ENCODE measurements at regions not wholly inside any gene's neighbourhood (a gene's known extent, or its start where the extent isn't known, plus 50 kb on each side); places are given as distances from the start of the nearest gene placed in this dataset.
"Not testable (repeated sequence)": the region's sequence is repeated elsewhere in the genome, so short reads cannot be mapped to it uniquely, and the experiment has no call there.

DNA sequence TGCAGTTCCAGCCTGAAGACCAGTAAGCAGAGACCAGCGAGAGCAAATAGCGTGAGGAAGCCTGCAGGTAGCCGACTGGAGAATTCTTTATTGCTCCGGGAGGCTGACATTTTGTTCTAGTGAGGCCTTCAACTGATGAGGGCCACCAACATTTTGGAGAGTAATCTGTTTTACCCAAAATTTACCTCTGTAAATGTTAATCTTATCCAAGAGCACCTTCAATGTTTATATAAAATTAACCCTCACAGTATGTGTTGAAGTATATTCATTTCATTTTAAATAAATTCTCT lies 546.4 kb upstream of the SLITRK5 start:
- no peak for DNase-seq

DNA sequence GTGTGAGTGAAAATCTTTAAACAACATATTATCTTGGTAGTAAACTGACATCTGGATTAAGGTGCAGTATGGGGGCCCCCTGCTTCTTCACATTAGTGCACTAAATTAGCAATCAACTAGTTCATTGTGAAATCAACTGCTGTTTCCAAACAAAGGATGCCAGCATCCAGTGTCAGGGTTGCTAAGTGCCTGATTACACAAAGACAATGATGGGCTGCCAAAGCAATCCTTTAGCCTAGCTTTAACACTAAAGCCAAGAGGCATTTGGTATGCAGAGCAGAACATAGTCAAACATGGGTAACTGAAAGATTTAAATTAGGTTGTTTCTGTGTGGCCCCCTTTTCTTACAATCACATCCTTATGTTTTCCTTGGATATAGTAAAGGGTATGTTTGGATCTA lies 543.1 kb upstream of the SLITRK5 start:
- DNase-seq: no peak

DNA sequence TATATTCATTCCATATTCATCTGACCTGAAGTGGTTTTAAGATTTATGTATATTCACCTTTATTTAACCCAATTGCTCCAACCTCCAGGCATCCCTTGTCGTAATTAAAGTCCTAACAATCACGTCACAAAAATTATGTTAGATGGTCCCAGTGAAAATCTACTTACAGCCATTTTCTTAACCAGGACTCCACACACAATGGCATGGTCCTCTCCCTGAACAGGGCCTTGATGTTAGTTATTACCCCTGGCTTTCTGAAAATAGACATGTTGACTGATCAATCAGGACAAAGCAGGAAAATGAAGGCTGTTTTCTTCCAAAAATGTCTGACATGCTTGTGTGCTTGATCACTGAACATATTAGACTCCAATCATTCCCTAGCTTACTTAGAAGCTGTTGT lies 542.7 kb upstream of the SLITRK5 start:
- no peak for DNase-seq

DNA sequence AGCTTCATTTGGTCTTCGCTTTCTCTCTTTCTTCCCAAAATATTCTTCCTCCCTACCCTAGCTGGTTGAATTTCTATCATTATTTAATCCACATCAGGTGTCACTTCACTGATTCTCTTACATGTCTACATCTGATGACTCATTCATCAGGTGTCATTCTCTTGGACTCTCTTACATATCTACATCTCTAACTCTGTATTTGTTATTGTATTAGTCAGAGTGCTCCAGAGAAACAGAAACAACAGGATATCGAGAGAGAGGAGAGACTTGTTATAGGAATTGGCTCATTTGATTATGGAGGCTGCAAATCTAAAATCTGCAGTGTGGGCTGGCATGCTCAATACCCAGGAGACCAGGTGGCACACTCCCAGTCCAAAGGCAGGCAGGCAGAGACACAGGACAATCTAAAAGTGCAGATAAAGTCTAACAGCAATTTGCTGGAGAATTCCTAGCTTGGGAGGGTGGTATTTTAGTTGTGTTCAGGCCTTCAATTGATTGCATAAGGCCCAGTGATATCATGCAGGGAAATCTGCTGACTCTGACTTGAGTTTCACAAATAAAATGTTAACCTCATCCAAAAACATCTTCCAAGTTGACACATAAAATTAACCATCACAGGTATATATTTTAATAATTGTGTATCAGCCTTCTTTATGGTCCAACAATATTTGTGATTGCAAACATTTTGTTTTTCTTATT lies 541.4 kb upstream of the SLITRK5 start:
- no peak for DNase-seq

DNA sequence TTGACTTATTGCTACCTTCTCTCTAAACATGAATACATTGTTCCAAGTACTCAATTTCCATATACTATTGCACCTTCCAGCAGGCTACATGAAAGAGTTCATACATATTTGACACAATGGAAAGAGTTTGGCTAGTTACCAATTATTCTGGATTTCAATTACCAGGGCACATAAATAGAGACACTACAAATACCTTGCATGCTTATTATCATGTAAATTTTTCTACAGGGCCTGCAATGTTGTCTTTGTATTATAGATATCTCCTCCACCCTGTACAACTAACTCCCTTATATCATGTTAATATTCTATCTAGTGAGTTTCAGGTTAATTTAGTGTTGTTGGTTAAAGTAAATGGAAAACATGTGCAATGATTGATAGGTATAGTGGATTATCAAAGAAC lies 540.7 kb upstream of the SLITRK5 start:
- no peak for DNase-seq

DNA sequence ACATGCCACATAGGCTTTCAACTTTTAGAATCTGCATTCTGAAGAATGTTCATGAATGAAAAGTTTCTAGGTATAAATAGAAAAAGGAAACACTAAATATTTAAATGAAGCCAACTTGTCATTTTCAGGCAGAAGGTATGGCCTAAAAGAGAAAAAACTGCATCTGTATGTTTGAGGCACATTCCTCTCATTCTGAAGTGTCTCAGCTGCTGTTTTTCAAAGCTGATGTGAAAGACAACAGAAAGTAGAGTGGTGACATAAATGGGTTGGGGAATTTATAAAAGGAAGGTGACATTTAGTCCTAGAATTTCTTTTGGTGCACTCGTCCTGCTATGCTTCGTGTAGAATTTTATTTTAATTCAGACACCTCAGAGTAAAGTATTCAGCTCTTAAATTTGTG lies 539.6 kb upstream of the SLITRK5 start:
- DNase-seq: no peak

DNA sequence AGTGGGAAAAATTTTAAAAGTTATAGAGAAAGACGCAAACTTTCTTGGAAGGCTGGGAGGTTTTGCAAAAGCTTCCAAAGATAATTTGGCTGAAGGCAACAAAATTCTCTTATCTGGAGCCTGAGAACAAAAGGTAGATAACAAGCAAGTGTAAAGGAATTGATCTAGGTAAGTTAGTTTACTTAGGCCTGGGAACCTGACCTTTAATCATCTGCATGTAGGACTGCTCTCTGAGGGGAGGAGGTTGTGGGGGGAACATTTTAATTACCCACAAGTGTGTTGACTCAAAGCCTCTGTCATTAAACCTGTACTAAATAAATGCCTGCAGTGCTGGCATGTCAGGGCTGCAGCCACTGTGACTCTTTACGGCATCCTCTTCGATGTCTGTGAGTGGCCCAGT lies 532.3 kb upstream of the SLITRK5 start:
- DNase-seq: no peak

DNA sequence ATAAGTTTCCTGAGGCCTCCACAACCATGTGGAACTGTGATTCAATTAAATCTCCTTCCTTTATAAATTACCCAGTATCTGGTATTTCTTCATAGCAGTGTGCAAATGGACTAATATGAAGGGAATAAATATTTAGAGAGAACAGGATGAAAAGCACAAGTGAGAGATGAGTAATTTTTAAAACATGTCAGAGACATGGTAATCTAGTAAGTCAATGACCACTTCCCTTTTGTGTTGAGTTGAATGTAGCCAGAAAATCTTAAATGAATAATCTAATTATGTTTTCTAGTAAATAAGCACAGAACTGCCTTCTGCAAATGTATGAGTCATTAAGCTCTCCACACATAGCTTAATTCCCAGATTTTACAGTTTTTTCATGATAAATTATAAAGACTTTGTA lies 524.1 kb upstream of the SLITRK5 start:
- no peak for DNase-seq

DNA sequence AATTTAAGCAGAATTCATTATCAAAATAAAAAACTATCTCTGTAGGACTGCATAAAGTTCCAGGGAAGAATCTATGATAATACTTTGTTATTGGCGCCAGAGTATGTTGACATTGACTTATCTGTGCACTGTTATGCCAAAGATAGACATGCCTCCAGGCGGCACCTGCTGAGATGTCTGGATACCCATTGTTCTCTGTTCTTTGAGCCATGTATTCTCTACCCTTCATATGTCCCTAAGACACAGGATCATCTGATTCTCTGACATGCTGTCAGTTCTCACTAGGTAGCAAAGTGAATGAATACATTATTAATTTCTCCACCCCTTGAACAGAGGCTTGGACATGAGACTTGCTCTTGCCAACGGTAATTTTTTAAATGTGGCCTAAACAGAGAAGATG lies 517.8 kb upstream of the SLITRK5 start:
- no peak for DNase-seq

DNA sequence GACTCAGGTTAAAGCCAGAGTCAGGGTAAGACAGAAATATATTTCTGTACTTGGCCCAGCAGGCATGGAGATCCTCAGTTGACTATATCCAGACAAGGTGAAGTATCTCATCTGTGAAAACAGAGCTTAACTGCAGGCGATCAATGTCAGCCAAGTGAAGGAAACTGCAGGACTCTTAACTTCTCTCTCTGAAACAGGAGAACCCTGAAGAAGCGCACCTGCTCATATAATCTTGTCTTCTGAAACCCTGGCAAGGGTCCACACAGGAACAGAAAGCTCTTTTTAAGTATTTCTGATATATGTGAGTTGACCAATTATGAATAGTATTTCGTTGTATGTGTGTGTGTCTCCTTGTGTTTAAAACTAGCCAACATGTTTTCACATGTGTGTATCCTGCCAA lies 504.8 kb upstream of the SLITRK5 start:
- DNase-seq: no peak

DNA sequence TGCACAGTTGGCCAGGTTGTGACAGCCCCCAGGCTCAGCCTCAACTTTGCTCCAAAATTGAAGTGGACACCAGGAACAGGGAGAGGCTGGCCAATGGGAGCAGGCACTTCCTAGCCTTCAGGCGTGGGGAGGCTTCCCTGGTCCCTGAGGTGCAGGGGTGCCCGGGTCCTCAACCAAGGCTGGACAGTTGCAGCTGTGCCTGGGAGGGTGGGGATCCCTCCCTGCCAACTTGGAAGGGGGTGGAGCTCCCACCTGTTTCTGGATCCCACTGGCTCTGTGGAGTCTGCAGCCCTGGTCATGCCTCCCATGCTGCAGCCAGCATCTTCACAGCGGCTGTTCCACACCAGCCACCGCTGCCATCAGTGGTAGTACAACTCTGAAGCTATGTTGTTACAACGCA lies 502.8 kb upstream of the SLITRK5 start:
- no peak for DNase-seq

DNA sequence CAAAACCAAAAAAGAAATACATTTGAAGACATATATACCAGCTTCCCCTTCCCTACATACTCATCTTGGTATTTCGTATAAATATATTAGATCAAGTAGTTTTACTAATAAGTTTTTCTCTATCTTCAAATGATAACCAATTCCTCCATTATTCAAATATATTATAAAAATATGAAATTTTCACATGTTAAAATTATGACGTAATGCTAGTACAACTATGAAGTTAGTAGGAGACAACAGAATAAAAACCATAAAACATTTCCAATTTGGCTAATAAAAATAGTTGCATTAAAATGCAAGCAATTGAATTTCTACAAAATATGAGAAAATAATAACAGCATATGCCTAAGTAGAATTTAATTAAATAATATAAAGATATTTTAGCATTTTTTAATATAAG lies 501.8 kb upstream of the SLITRK5 start:
- DNase-seq: no peak

DNA sequence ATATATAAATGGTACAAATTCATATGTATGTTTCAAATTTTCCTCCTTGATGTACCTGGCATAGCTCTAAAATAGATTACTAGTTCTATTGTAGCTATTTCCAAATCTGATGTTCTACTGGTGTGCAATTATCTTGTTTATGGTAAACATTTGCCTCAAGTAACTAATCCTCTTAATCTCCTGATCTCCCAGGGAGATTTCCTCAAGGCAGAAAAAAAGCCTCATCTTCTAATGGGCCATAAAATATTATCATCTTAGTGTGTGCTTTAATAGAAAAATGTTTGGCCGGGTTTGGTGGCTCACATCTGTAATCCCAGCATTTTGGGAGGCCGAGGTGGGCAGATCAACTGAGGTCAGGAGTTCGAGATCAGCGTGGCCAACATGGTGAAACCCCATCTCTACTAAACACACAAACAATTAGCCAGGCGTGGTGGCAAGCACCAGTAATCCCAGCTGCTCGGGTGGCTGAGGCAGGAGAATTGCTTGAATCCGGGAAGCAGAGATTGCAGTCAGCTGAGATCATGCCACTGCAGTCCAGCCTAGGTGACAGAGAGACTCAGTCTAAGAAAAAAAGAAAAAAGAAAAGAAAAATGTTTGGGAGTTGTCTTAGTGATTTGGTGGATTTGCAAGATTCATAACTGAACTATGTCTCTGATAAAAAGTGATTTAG lies 498.9 kb upstream of the SLITRK5 start:
- DNase-seq: no peak

DNA sequence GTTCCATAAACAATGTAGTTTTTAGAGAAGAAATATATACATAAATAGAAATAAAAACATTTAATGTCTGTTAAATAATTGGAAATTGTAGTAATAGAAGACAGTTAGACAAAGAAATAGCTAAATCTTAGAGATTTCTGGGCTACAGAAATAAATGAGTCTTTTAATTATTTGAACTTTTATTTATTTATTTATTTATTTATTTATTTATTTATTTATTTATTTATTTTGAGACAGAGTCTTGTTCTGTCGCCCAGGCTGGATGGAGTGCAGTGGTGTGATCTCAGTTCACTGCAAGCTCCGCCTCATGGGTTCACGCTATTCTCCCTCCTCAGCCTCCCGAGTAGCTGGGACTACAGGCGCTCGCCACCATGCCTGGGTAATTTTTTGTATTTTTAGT lies 486.0 kb upstream of the SLITRK5 start:
- not testable (repeated sequence) for DNase-seq

DNA sequence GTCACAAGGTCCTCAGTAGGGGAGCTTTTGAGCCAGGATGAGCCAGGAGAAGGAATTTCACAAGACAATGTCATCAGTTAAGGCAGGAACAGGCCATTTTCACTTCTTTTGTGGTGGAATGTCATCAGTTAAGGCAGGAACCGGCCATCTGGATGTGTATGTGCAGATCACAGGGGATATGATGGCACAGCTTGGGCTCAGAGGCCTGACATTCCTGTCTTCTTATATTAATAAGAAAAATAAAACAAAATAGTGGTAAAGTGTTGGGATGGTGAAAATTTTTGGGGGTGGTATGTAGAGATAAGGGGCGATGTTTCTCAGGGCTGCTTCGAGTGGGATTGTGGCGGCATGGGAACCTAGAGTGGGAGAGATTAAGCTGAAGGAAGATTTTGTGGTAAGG lies 484.5 kb upstream of the SLITRK5 start:
- DNase-seq: not testable (repeated sequence)

DNA sequence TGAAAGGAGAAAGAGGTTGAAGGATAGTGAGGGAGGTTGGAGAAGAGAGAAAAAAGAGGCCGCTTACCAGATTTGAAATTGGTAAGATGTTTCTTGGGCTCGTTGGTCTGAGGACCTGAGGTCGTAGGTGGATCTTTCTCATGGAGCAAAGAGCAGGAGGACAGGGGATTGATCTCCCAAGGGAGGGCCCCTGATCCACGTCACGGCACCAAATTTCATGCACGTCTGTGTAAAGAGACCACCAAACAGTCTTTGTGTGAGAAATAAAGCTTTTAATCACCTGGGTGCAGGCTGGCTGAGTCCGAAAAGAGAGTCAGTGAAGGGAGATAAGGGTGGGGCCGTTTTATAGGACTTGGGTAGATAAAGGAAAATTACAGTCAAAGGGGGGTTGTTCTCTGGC lies 479.7 kb upstream of the SLITRK5 start:
- DNase-seq: not testable (repeated sequence)

DNA sequence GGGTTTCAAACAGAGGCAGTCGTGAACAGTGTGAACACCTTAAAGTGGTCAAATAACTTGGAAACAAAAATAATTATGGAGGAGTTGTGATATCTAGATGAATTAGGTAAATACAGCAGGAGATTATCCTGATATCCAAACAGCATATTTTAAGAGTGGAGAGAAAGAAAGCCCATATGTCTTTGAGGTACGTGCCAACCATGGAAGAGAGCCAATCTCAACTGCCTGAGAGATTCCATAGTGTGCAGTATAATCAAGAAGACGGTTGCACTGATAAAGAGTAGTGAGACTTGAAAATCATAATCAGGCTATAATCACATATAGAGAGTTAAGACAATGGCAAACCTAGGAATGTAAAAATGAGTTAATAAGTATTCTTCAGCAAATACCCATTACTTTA lies 472.8 kb upstream of the SLITRK5 start:
- DNase-seq: no peak

DNA sequence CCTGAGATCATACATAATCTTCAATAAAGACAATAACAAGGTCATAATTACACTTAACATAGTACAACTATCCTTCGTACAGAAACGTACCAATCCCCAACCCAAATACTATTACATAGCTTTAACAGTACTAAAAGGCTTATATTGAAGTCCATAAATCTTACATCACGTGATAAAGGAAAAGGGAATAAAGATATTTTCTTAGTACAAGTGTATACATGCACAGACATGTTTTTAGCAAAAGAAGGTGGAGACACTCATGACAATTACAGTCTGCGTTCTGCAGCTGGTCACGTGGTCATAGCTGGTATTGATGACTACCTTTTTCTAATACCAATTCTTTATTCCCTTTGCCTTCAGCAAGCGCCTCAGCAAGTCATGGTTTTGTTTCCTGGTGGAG lies 464.5 kb upstream of the SLITRK5 start:
- no peak for DNase-seq

DNA sequence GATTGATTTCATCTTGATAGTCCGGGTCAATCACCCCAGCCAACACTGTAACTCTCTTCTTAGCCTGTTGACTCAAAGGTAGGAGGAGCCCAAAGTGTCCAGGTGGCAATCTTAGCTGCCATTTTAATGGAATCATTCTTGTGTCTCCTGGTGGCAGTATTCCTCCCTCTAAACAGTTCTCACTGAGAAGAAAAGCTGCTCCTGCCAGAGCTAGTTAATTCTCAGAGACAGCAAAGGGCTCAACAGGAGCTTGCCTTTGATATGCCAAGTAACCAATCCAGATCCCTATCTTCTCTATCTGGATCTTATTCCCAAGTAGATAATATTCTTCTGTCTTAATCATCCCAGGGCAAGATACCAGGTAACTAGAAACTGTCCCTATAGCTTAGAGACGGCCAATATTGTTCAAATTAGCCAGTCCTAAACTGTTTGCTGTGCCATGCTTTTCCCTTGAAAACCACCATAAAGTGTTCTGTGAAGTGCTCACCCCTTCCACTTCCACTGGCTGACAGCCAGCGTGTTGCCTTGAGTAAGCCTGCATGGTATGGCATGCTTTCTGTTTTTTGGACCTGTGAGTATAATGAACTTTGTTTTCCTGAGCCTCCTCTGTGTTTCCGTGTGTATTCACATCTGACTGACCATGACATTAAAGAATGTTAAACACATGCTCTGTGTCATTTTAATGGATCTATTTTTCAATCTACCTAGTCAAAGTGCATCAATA lies 463.7 kb upstream of the SLITRK5 start:
- DNase-seq: no peak

DNA sequence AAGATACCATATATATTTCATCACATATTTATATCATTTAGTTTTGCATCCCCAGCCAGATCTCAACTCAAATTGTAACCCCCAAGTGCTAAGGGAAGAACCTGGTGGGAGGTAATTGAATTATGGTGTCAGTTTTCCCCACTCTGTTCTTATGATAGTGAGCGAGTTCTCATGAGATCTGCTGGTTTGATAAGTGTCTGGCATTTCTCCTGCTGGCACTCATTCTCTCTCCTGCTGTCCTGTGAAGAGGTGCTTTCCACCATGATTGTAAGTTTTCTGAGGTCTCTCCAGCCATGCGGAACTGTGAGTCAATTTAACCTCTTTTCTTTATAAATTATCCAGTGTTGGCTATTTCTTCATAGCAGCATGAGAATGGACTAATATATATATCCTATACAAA lies 462.5 kb upstream of the SLITRK5 start:
- no peak for DNase-seq

DNA sequence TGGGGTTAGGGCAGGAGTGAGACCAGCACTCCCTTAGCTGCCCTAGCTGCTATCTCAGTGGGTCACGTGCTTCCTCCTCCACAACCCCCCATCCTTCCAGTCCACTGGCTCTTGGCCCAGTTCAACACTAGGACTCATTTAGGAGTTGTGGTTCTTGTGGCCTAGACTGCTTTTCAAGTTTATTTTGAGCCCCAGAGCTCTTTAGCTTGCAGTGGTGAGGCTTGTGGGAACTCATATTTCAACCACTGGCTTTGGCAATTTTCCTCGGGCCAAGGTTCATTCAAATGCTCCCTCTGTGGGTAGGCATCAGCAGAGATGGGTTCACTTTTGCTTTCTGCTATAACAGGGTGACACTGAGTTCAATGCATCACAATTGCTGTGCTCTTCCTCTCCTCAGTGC lies 436.2 kb upstream of the SLITRK5 start:
- no peak for DNase-seq

DNA sequence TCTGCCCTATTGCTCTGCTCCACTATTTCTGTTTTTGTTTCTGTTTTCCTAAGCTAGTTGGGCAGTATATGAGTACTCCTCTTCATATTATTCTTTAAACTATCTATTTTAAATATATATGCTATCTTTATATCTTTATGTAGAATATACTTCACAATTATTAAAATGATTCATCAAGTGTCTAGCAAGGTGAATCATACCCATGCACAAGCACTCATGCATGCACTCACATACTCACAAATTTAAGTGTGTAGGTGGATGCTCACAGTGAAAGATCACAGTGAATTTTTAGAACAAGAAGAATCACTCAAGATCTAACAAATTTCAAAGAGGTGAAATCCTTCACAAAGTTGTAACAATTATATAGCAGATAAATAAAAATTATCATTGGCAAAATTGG lies 435.6 kb upstream of the SLITRK5 start:
- no peak for DNase-seq

DNA sequence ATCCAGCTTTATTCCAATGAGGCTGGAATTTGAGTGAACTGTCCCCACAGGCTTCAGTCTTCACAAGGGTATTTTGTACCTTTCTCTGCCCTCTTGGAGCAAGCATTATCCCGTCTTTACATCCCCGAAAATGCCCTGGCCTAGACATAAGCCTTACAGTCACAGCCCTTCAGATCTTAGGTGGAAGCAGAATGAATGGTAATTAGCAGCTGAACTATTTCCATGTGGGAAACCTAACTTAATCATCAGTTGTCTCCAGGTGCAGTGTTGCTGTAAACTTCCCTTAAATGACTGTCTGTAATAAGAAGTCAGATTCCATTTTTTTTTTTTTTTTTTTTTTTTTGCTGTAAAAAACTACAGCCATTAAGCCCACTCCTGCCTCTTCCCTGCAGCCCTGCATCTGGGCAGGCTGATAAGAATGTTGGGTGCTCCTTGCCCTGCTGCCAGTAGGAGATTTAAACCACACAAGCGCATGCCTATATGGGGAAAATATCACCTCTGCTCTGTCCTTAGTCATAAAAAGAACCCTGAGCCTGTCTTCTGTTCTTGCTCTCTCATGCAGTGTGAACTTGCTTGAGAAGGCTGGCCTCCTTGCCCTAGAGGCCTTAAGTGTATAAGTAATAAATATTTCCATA lies 426.8 kb upstream of the SLITRK5 start:
- DNase-seq: no peak

DNA sequence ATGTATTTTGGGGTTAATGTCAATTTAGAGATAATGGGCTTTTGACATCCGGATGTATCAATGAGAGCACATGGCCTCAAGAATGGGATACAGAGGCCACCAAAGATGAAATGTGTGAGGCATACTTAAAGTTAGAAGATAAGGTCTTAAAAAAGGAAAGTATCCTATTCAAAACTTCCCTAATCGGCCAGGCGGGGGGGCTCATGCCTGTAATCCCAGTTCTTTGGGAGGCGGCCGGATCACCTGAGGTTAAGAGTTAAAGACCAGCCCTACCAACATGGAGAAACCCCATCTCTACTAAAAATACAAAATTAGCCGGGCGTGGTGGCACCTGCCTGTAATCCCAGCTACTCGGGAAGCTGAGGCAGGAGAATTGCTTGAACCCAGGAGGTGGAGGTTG lies 421.3 kb upstream of the SLITRK5 start:
- DNase-seq: not testable (repeated sequence)
